ENCODE measurements at regions not wholly inside any gene's neighbourhood (a gene's known extent, or its start where the extent isn't known, plus 50 kb on each side); places are given as distances from the start of the nearest gene placed in this dataset.

DNA sequence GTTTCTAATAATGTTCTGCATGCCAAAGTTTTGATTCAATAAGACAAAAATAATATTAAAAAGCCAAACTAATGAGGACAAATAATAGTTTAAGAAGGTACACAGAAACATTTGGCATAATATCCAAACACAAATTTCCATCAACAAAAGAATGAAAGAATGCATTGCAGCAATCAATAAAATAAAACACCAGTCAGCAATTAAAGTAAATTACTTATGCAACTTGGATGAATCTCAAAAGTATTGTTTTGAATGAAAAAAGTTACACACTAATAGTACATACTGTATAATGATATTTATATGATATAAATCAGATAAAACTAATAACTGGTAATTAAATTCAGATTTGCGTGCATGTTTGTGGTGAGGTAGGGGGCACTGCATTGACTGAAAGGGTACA is 285.5 kb upstream of the PCDH10 start:
- TF ChIP-seq CTCF (IDR thresholded peaks at IDR 0.05; ENCODE audit: poor library complexity) (no peak), EZH2phosphoT487 (IDR thresholded peaks at IDR 0.05; ENCODE audit: low read depth, severe bottlenecking, unreplicated experiment) (no peak), EZH2 (IDR thresholded peaks at IDR 0.05; ENCODE audit: borderline replicate concordance) (no peak)
